ENCODE measurements at regions not wholly inside any gene's neighbourhood (a gene's known extent, or its start where the extent isn't known, plus 50 kb on each side); places are given as distances from the start of the nearest gene placed in this dataset.

DNA sequence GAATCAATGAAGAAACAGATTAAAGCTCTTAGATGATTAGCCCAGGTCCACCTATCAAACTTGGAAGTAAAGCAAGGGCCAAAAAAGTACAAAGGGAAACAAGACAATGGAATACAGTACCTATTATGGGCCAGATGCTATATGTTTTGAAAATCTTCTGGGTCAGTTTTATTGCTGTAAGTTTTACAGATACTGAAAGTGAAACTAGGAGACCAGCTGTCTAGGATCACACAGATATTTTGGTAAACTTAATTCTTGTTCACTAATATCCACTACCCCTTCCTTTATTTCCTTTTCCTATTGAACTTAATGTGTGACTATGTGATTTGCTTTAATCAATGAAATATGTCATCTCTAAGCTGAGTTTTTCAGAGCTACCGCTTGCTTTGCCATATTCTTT, 505.4 kb upstream of the PITX2 start:
- H3K36me3 ChIP-seq (ENCODE audit: control insufficient read depth, insufficient read depth, low read length) = no peaks in the 10 kb centered on the region
- CTCF ChIA-PET = interaction anchor here (1.0 to 1.4 kb wide), 2 partner anchors 8 to 9 kb away, joined by 3 read pairs; no protein-coding TSS in a partner anchor
- no peaks in the 10 kb centered on the region for H3K27me3 ChIP-seq (ENCODE audit: control insufficient read depth, insufficient read depth, low read length)
- POLR2A ChIA-PET = no interaction called here
- no peak overlapping the region for H3K4me3 ChIP-seq (ENCODE audit: low read depth, low read length)
- TF ChIP-seq, protein P1, sequence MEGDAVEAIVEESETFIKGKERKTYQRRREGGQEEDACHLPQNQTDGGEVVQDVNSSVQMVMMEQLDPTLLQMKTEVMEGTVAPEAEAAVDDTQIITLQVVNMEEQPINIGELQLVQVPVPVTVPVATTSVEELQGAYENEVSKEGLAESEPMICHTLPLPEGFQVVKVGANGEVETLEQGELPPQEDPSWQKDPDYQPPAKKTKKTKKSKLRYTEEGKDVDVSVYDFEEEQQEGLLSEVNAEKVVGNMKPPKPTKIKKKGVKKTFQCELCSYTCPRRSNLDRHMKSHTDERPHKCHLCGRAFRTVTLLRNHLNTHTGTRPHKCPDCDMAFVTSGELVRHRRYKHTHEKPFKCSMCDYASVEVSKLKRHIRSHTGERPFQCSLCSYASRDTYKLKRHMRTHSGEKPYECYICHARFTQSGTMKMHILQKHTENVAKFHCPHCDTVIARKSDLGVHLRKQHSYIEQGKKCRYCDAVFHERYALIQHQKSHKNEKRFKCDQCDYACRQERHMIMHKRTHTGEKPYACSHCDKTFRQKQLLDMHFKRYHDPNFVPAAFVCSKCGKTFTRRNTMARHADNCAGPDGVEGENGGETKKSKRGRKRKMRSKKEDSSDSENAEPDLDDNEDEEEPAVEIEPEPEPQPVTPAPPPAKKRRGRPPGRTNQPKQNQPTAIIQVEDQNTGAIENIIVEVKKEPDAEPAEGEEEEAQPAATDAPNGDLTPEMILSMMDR (IDR thresholded peaks at IDR 0.05; ENCODE audit: insufficient read depth, low read depth, low read length) = no peak
- no peak for DNase-seq (ENCODE audit: low read depth)

DNA sequence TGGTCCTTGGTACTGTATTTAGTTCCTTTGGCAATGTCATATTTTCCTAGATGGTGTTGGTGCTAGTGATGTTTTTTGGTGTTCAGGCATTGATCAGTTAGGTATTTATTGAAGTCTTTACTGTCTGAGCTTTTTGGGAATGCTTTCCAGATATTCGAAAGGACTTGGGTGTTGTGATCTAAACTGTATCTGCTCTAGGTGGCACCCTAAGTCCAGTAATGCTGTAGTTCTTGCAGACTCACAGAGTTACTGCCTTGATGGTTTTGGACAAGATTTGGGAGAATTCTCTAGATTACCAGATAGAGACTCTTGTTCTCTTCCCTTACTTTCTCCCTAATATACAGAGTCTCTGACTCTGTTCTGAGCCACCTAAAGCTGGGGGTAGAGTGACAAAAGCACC, 513.6 kb upstream of the PITX2 start:
- Histone ChIP-seq H3K27me3 (ENCODE audit: control insufficient read depth, insufficient read depth, low read length) (no peaks in the 10 kb centered on the region), H3K4me3 (ENCODE audit: low read depth, low read length) (no peak overlapping the region), H3K36me3 (ENCODE audit: control insufficient read depth, insufficient read depth, low read length) (no peaks in the 10 kb centered on the region)
- DNase-seq (ENCODE audit: low read depth) = no peak
- ChIA-PET POLR2A (no interaction called here), CTCF (interaction anchor here (0.6 to 2.7 kb wide), 10 partner anchors 9 to 712 kb away, joined by 3 to 15 read pairs (median 3); no protein-coding TSS in a partner anchor)
- TF ChIP-seq, protein P1 (IDR thresholded peaks at IDR 0.05; ENCODE audit: insufficient read depth, low read depth, low read length) = peak; percentile 44

DNA sequence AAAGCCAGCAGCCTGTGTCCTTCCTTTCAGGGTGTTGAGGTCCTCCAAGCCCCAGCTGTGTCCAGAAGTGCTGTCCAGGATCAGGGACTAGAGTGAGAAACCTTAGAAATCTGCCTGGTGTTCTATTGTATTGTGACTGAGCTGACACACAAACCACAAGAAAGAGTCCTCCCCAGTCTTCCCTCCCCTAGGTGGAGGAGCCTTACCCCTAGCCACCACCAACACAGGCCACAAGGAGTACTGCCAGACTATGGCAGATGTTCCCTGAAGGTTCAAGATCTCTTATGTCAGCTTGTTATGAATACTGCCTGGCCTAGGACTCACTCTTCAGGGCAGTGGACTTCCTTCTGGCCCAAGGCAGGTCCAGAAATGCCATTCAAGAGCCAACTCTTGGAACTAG, 514.1 kb upstream of the PITX2 start:
- no peak overlapping the region for H3K4me3 ChIP-seq (ENCODE audit: low read depth, low read length)
- no peaks in the 10 kb centered on the region for H3K27me3 ChIP-seq (ENCODE audit: control insufficient read depth, insufficient read depth, low read length)
- TF ChIP-seq, protein P1 (IDR thresholded peaks at IDR 0.05; ENCODE audit: insufficient read depth, low read depth, low read length) = no peak
- DNase-seq (ENCODE audit: low read depth) = no peak
- no peaks in the 10 kb centered on the region for H3K36me3 ChIP-seq (ENCODE audit: control insufficient read depth, insufficient read depth, low read length)
- CTCF ChIA-PET = interaction anchor here (0.7 to 2.7 kb wide), 6 partner anchors 8 to 505 kb away, joined by 3 to 15 read pairs (median 5); no protein-coding TSS in a partner anchor
- POLR2A ChIA-PET = no interaction called here

DNA sequence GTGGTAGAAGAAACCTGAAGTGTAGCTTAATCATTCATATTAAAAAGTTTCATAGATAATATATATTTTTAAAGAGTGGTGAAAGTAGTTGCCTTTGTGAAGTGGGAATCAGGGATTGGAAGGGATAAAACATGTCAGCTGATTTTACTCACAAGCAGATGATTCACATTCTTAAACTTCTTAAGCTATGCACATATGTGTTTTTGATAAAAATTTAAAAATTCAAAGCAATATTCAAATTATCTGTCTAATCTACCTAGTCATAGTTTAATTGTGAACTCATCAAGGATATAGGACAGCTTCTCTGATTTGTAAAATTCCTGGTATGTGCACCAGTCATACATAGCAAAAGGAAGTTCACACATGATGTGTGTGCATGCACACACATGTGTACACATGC, 520.6 kb upstream of the PITX2 start:
- ChIA-PET POLR2A (no interaction called here), CTCF (interaction anchor here (0.6 kb wide), 1 partner anchor 55 kb away, joined by 5 read pairs; no protein-coding TSS in a partner anchor)
- no peak for DNase-seq (ENCODE audit: low read depth)
- Histone ChIP-seq H3K4me3 (ENCODE audit: low read depth, low read length) (no peak overlapping the region), H3K36me3 (ENCODE audit: control insufficient read depth, insufficient read depth, low read length) (no peaks in the 10 kb centered on the region), H3K27me3 (ENCODE audit: control insufficient read depth, insufficient read depth, low read length) (no peaks in the 10 kb centered on the region)
- TF ChIP-seq, protein P1 (IDR thresholded peaks at IDR 0.05; ENCODE audit: insufficient read depth, low read depth, low read length) = no peak

DNA sequence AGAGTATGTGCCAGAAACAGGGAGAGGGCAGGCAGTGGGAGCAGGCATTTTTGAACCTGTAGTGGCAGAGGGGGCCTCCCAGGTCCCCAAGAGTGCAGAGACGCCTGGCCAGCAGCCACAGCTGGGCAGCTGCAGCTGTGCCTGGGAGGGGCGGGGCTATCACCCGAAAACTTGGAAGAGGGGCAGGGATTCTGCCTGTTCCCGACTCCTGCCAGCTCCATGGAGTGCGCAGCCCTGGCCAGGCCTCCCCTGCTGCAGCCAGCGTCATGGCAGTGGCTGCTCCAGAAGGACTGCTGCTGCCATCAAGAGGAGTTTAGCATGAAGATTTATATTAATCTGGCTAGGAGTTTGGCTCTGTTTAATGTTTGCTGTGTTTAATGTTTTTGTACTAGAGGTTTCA, 532.1 kb upstream of the PITX2 start:
- POLR2A ChIA-PET = no interaction called here
- no peak overlapping the region for H3K4me3 ChIP-seq (ENCODE audit: low read depth, low read length)
- TF ChIP-seq, protein P1 (IDR thresholded peaks at IDR 0.05; ENCODE audit: insufficient read depth, low read depth, low read length) = no peak
- no peaks in the 10 kb centered on the region for H3K36me3 ChIP-seq (ENCODE audit: control insufficient read depth, insufficient read depth, low read length)
- H3K27me3 ChIP-seq (ENCODE audit: control insufficient read depth, insufficient read depth, low read length) = no peaks in the 10 kb centered on the region
- CTCF ChIA-PET = no interaction called here
- no peak for DNase-seq (ENCODE audit: low read depth)
